HG02571 (cell line): ENCODE measurements at regions not wholly inside any gene's neighbourhood (a gene's known extent, or its start where the extent isn't known, plus 50 kb on each side); places are given as distances from the start of the nearest gene placed in this dataset.

Experiments
- ATAC-seq: cut with Tn5 transposase; IDR thresholded peaks from one replicate; pipeline ENCODE4 v1.9.1; 2021; ENCODE audit warnings: mild to moderate bottlenecking, moderate library complexity; ENCODE audit not compliant: unreplicated experiment

GRCh38 chr11:112400476-112401014, 139.9 kb upstream of the PLET1 start:
- no peak for ATAC-seq

GRCh38 chr11:112401036-112401769, 140.5 kb upstream of the PLET1 start:
- no peak for ATAC-seq

- ATAC-seq: no peak
Observed at GRCh38 chr11:112403432-112403831, 142.8 kb upstream of the PLET1 start.

- no peak for ATAC-seq
Observed at GRCh38 chr11:112404112-112404511, 143.5 kb upstream of the PLET1 start.

GRCh38 chr11:112408517-112408916, 147.9 kb upstream of the PLET1 start:
- no peak for ATAC-seq

- no peak for ATAC-seq
Observed at GRCh38 chr11:112410325-112410724, 149.7 kb upstream of the PLET1 start.

- no peak for ATAC-seq
Observed at GRCh38 chr11:112412383-112412782, 151.7 kb upstream of the PLET1 start.

GRCh38 chr11:112417339-112417738, 156.7 kb upstream of the PLET1 start:
- no peak for ATAC-seq

GRCh38 chr11:112418438-112418837, 157.8 kb upstream of the PLET1 start:
- ATAC-seq: no peak

- no peak for ATAC-seq
Observed at GRCh38 chr11:112421879-112422278, 161.2 kb upstream of the PLET1 start.

GRCh38 chr11:112425121-112425520, 164.5 kb upstream of the PLET1 start:
- no peak for ATAC-seq

- ATAC-seq: no peak
Observed at GRCh38 chr11:112437096-112437495, 176.4 kb upstream of the PLET1 start.

GRCh38 chr11:112439614-112440013, 179.0 kb upstream of the PLET1 start:
- ATAC-seq: no peak

- no peak for ATAC-seq
Observed at GRCh38 chr11:112440518-112440917, 179.9 kb upstream of the PLET1 start.

- ATAC-seq: no peak
Observed at GRCh38 chr11:112448168-112448567, 187.5 kb upstream of the PLET1 start.

GRCh38 chr11:112448806-112449205, 188.1 kb upstream of the PLET1 start:
- ATAC-seq: no peak

- ATAC-seq: no peak
Observed at GRCh38 chr11:112451250-112451649, 190.6 kb upstream of the PLET1 start.

- no peak for ATAC-seq
Observed at GRCh38 chr11:112453601-112454577, 193.2 kb upstream of the PLET1 start.

GRCh38 chr11:112454841-112455240, 194.2 kb upstream of the PLET1 start:
- no peak for ATAC-seq

GRCh38 chr11:112455791-112456190, 195.1 kb upstream of the PLET1 start:
- ATAC-seq: no peak

GRCh38 chr11:112457532-112457931, 196.9 kb upstream of the PLET1 start:
- no peak for ATAC-seq

- no peak for ATAC-seq
Observed at GRCh38 chr11:112459001-112459400, 198.3 kb upstream of the PLET1 start.
